KMS-11 (cell line): ENCODE measurements at regions not wholly inside any gene's neighbourhood (a gene's known extent, or its start where the extent isn't known, plus 50 kb on each side); places are given as distances from the start of the nearest gene placed in this dataset.

Experiments
- H2AFZ ChIP-seq: fragments of 200-600 bp; sonication (generic); 2 replicates; pipeline ENCODE4 v1.6.1; 2016; ENCODE audit warnings: antibody characterized with exemption, mixed run types, low read depth
- H3K27ac ChIP-seq: fragments of 200-600 bp; sonication (generic); 2 replicates; pipeline ENCODE4 v1.6.1; 2016; ENCODE audit warnings: mild to moderate bottlenecking, mixed run types
- H3K27me3 ChIP-seq: fragments of 200-600 bp; sonication (generic); 2 replicates; pipeline ENCODE4 v1.6.1; 2017; ENCODE audit warnings: mild to moderate bottlenecking, low read depth, mixed run types, moderate library complexity; ENCODE audit not compliant: insufficient read depth
- H3K36me3 ChIP-seq: fragments of 200-600 bp; sonication (generic); 2 replicates; pipeline ENCODE4 v1.6.1; 2017; ENCODE audit warnings: mild to moderate bottlenecking, mixed run types; ENCODE audit not compliant: insufficient read depth
- H3K4me1 ChIP-seq: fragments of 200-600 bp; sonication (generic); 2 replicates; pipeline ENCODE4 v1.6.1; 2016; ENCODE audit warnings: mild to moderate bottlenecking, low read depth, mixed run types; ENCODE audit not compliant: poor library complexity, severe bottlenecking
- H3K4me2 ChIP-seq: fragments of 200-600 bp; sonication (generic); 2 replicates; pipeline ENCODE4 v1.7.0; 2016; ENCODE audit warnings: mild to moderate bottlenecking, mixed run types
- H3K4me3 ChIP-seq: fragments of 200-600 bp; sonication (generic); IDR thresholded peaks from 2 replicates; pipeline ENCODE4 v1.6.1; 2017; ENCODE audit warnings: low read depth, low read length, mixed read lengths; ENCODE audit not compliant: insufficient read depth
- H3K79me2 ChIP-seq: fragments of 200-600 bp; sonication (generic); 2 replicates; pipeline ENCODE4 v1.6.1; 2016; ENCODE audit warnings: low read depth, mixed run types; ENCODE audit not compliant: insufficient read depth
- H3K9ac ChIP-seq: fragments of 200-600 bp; sonication (generic); 2 replicates; pipeline ENCODE4 v1.6.1; 2016; ENCODE audit warnings: mild to moderate bottlenecking, mixed run types
- H4K20me1 ChIP-seq: fragments of 200-600 bp; sonication (generic); 2 replicates; pipeline ENCODE4 v1.6.1; 2016; ENCODE audit warnings: mild to moderate bottlenecking, mixed run types; ENCODE audit not compliant: insufficient read depth
- CTCF ChIP-seq: fragments of 200-600 bp; sonication (generic); conservative IDR thresholded peaks from 2 replicates; pipeline ENCODE4 v1.6.1; 2017; ENCODE audit warnings: low read depth, mild to moderate bottlenecking, antibody characterized with exemption, low read length, moderate library complexity, mixed read lengths

- H3K27me3 ChIP-seq = no peaks in the 10 kb centered on the region
- H3K79me2 ChIP-seq = no peaks in the 10 kb centered on the region
- no peak overlapping the region for H3K27ac ChIP-seq
- no peak overlapping the region for H3K4me2 ChIP-seq
- H2AFZ ChIP-seq = no peak overlapping the region
- no peaks in the 10 kb centered on the region for H4K20me1 ChIP-seq
- no peaks in the 10 kb centered on the region for H3K4me1 ChIP-seq
- no peak overlapping the region for H3K9ac ChIP-seq
- no peaks in the 10 kb centered on the region for H3K36me3 ChIP-seq
- TF ChIP-seq CTCF = no peak
- no peak overlapping the region for H3K4me3 ChIP-seq
These were observed 440.1 kb upstream of the NFE2L3 start for GRCh38 chr7:25711940-25712339.

GRCh38 chr7:25712500-25712899 is 439.5 kb upstream of the NFE2L3 start:
- no peak overlapping the region for H2AFZ ChIP-seq
- H4K20me1 ChIP-seq = no peaks in the 10 kb centered on the region
- no peak overlapping the region for H3K27ac ChIP-seq
- H3K4me2 ChIP-seq = no peak overlapping the region
- no peaks in the 10 kb centered on the region for H3K79me2 ChIP-seq
- no peaks in the 10 kb centered on the region for H3K4me1 ChIP-seq
- no peaks in the 10 kb centered on the region for H3K36me3 ChIP-seq
- H3K4me3 ChIP-seq = no peak overlapping the region
- TF ChIP-seq CTCF = no peak
- H3K27me3 ChIP-seq = no peaks in the 10 kb centered on the region
- H3K9ac ChIP-seq = no peak overlapping the region

GRCh38 chr7:25714013-25714412 is 438.0 kb upstream of the NFE2L3 start:
- H3K4me3 ChIP-seq = no peak overlapping the region
- no peaks in the 10 kb centered on the region for H3K27me3 ChIP-seq

GRCh38 chr7:25716421-25716820 is 435.6 kb upstream of the NFE2L3 start:
- H4K20me1 ChIP-seq = no peaks in the 10 kb centered on the region
- H3K4me3 ChIP-seq = no peak overlapping the region
- no peak overlapping the region for H3K4me2 ChIP-seq
- H2AFZ ChIP-seq = no peak overlapping the region
- H3K4me1 ChIP-seq = no peaks in the 10 kb centered on the region
- no peaks in the 10 kb centered on the region for H3K27me3 ChIP-seq
- no peaks in the 10 kb centered on the region for H3K36me3 ChIP-seq
- H3K27ac ChIP-seq = no peak overlapping the region
- H3K9ac ChIP-seq = no peak overlapping the region
- H3K79me2 ChIP-seq = no peaks in the 10 kb centered on the region
- no peak for TF ChIP-seq CTCF

More at GRCh38 chr7:25714013-25714412, 438.0 kb upstream of the NFE2L3 start:
- Histone ChIP-seq H3K36me3 (no peaks in the 10 kb centered on the region), H3K79me2 (no peaks in the 10 kb centered on the region), H2AFZ (no peak overlapping the region), H4K20me1 (no peaks in the 10 kb centered on the region), H3K27ac (no peak overlapping the region), H3K4me2 (no peak overlapping the region), H3K4me1 (no peaks in the 10 kb centered on the region), H3K9ac (no peak overlapping the region)
- TF ChIP-seq CTCF = no peak

GRCh38 chr7:25718596-25718995 is 433.4 kb upstream of the NFE2L3 start:
- no peak overlapping the region for H3K4me3 ChIP-seq
- H3K4me2 ChIP-seq = no peak overlapping the region
- no peaks in the 10 kb centered on the region for H3K79me2 ChIP-seq
- no peak for TF ChIP-seq CTCF
- H3K4me1 ChIP-seq = no peaks in the 10 kb centered on the region
- H3K9ac ChIP-seq = no peak overlapping the region
- H3K27me3 ChIP-seq = no peaks in the 10 kb centered on the region
- H3K36me3 ChIP-seq = no peaks in the 10 kb centered on the region
- H2AFZ ChIP-seq = no peak overlapping the region
- no peak overlapping the region for H3K27ac ChIP-seq
- H4K20me1 ChIP-seq = no peaks in the 10 kb centered on the region
